GM10266 (cell line): ENCODE measurements at regions not wholly inside any gene's neighbourhood (a gene's known extent, or its start where the extent isn't known, plus 50 kb on each side); places are given as distances from the start of the nearest gene placed in this dataset.

Experiments
- DNase-seq: peaks from one replicate; pipeline ENCODE4 v3.0.0; 2012; ENCODE audit errors: extremely low spot score
- TF ChIP-seq, protein P1 (sequence below): IDR thresholded peaks from 2 replicates; pipeline ENCODE4 v1.5.1; 2012; ENCODE audit warnings: mild to moderate bottlenecking, low read depth; ENCODE audit not compliant: control insufficient read depth, insufficient read depth; ENCODE audit errors: missing control alignments

DNA sequence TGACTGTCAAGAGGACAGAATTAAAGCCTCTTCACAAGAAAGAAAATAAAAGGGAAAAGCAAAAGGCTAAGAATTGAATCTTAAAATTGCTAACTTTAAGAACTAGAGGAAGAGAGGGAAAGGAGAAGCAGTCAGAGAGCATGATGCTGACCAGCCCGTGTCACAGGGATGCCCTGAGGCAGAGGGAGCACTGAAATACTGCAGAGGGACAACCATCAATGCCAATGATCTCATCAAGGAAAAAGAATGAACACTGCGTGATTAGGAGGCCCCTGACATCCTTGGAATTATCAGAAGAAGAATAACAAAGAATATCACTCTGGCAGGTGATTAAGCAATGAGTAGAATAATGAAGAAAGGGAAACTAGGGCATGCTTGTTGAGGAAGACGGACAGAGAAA is 252.2 kb upstream of the GRIP1 start:
- no peak for DNase-seq
- TF ChIP-seq, protein P1, sequence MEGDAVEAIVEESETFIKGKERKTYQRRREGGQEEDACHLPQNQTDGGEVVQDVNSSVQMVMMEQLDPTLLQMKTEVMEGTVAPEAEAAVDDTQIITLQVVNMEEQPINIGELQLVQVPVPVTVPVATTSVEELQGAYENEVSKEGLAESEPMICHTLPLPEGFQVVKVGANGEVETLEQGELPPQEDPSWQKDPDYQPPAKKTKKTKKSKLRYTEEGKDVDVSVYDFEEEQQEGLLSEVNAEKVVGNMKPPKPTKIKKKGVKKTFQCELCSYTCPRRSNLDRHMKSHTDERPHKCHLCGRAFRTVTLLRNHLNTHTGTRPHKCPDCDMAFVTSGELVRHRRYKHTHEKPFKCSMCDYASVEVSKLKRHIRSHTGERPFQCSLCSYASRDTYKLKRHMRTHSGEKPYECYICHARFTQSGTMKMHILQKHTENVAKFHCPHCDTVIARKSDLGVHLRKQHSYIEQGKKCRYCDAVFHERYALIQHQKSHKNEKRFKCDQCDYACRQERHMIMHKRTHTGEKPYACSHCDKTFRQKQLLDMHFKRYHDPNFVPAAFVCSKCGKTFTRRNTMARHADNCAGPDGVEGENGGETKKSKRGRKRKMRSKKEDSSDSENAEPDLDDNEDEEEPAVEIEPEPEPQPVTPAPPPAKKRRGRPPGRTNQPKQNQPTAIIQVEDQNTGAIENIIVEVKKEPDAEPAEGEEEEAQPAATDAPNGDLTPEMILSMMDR, result no peak

DNA sequence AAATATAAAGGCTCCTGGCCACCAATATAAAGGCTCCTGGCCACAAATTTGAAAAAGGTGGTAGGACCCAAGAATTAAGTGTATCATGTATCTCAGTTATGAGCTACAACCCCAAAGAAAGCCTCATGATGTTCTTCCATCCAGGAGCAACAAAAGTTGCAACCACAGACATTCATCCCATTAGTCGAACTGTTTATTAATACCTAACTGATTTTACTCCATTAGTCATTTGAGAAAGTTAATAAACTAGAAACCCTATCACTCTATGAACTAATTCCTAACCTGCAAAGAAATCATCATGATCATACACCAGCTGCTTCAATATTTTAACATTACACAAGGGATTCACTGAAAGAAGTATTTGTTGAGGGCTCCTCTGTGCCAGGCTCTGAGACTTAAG is 253.2 kb upstream of the GRIP1 start:
- no peak for DNase-seq
- TF ChIP-seq, protein P1, result no peak

DNA sequence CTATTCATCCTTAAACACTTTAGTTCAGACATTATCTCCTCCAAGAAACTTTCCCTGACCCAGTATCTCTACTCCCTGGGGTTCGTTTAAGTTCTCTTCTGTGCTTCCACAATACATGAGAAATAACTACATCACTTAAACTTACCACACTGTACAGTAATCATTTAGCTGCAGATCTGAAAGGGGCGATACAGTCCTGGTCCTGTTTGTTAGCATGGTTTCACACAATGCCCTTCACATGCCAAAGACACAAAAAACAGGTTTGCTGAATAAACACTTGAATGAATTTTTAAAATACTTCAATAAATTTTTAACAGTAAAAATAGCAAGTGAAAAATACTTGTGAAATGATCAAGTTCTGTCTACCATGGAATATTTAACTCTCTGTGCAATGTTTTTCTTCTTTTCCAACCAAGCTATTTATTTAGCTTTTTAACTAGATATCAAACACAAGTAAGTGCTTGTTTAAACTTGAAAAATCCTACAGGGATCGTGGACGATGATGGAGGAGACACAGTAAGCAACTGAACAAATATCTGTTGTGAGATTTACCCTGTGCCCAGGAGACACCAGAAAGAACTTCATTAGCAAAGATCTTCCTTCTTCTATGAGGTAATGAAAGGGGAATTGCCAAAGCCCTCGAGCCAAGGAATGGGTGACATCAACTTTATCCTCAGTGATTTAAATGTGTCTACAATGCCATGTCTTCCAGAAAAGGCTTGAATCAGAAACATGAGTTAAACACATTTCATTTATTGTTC is 255.6 kb upstream of the GRIP1 start:
- TF ChIP-seq, protein P1, result no peak
- no peak for DNase-seq

- DNase-seq, result no peak
- TF ChIP-seq, protein P1, result no peak
These were observed 262.3 kb upstream of the GRIP1 start for GRCh38 chr12:66941150-66941549.

DNA sequence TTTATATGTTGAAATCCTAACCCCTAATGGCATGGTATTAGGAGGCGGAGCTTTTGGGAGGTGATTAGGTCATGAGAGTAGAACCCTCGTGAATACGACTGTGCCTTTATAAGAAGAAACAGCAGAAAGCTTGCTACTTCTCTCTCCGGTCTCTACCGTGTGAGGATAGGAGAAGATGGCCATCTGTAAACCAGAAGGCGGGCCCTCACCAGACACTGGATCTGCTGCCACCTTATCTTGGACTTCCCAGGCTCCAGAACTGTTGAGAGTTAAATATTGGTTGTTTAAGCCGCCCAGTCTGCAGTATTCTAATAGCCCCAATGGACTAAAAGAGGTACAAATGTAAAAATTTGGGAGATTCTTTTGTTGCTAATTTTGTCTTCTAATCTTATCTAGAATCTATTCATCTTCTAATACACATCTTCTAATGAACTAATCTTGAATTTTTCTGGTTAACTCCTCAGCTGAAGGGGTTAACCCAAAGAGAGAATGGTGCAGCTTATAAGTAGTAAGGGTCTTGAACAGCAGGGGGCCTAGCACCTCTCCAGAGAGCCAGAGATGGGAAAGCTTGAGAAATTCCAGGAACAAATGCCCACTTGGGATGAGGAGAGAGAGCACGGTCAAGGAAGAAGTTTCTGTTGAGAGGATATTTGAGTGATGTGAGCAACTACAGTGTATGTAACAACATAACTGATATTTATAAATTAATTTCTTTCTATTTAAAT is 264.0 kb upstream of the GRIP1 start:
- TF ChIP-seq, protein P1, result no peak
- no peak for DNase-seq

- TF ChIP-seq, protein P1, result no peak
- no peak for DNase-seq
These were observed 265.5 kb upstream of the GRIP1 start for GRCh38 chr12:66944365-66944764.

DNA sequence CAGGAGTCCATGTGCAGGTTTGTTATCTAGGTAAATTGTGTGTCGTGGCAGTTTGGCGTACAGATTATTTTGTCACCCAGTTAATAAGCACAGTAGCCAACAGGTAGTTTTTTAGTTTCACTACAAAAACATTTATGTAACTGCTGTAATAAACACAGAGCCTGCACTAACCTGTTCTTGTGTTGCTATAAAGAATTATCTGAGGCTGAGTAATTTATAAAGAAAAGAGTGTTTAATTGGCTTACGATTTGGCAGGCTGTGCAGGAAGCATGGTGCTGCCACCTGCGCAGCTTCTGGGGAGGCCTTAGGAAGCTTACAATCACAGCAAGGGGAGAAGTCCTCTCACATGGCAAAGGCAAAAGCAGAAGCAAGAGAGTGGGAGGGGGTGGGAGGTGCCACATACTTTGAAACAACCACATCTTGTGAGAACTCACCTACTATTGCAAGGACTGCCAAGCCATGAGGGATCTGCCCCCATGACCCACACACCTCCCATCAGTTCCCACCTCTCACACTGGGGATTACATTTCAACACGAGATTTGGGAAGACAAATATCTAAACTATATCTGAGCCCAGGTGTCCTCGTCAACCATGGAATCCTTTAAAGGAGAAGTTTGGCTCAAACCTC is 266.4 kb upstream of the GRIP1 start:
- TF ChIP-seq, protein P1, result no peak
- DNase-seq, result no peak
